Vagina (tissue), 2 donors: ENCODE measurements at regions not wholly inside any gene's neighbourhood (a gene's known extent, or its start where the extent isn't known, plus 50 kb on each side); places are given as distances from the start of the nearest gene placed in this dataset.

Experiments
- DNase-seq, 2 donors: peaks; one replicate each; pipeline ENCODE4 v3.0.0-alpha.2; 2017; ENCODE audit errors: extremely low spot score in 2 of 2
- H3K27ac ChIP-seq: fragments of 200-600 bp; sonication (generic); one replicate; pipeline ENCODE4 v1.5.1; 2019
- H3K27me3 ChIP-seq: fragments of 200-600 bp; sonication (generic); one replicate; pipeline ENCODE4 v1.5.1; 2019
- H3K36me3 ChIP-seq, 2 donors: fragments of 200-600 bp; sonication (generic); one replicate each; pipeline ENCODE4 v1.5.1; 2017 to 2019
- H3K4me1 ChIP-seq: fragments of 200-600 bp; sonication (generic); one replicate; pipeline ENCODE4 v1.5.1; 2019
- H3K4me3 ChIP-seq, 2 donors: fragments of 200-600 bp; sonication (generic); 1 replicate in 1 of 2; 2 replicates in 1 of 2; pipeline ENCODE4 v1.5.1; 2016 to 2019
- H3K9me3 ChIP-seq: fragments of 200-600 bp; sonication (generic); one replicate; pipeline ENCODE4 v1.5.1; 2019
- CTCF ChIP-seq, 3 experiments: fragments of 450-650 bp in 2 of 3; fragments of 200-600 bp in 1 of 3; sonication (generic) in 1 of 3; IDR thresholded peaks; one replicate each; pipeline ENCODE4 v1.5.1; 2017 to 2019; ENCODE audit warnings: antibody characterized with exemption in 3 of 3, mild to moderate bottlenecking in 2 of 3, moderate library complexity in 2 of 3
- POLR2A ChIP-seq, 2 donors: fragments of 450-650 bp; IDR thresholded peaks; one replicate each; pipeline ENCODE4 v1.6.1; 2017; ENCODE audit warnings: antibody characterized with exemption in 2 of 2, mild to moderate bottlenecking in 2 of 2, moderate library complexity in 2 of 2
- POLR2AphosphoS5 ChIP-seq, 2 donors: sonication (generic); formaldehyde crosslinking; IDR thresholded peaks; one replicate each; pipeline ENCODE4 v1.9.0; 2017; ENCODE audit warnings: antibody characterized with exemption in 2 of 2, mild to moderate bottlenecking in 2 of 2, low read depth in 1 of 2; ENCODE audit not compliant: insufficient read depth in 1 of 2
- intact Hi-C: fragments of 100-400 bp; cut with DNase I; formaldehyde crosslinking; loops from one replicate; pipeline ENCODE4 v1.15.1; 2023

- H3K4me3 ChIP-seq = no peak overlapping the region
- no peaks in the 10 kb centered on the region for H3K36me3 ChIP-seq
- no peak overlapping the region for H3K27ac ChIP-seq
- no peaks in the 10 kb centered on the region for H3K9me3 ChIP-seq
- no peak for DNase-seq
- no peak for TF ChIP-seq CTCF (IDR thresholded peaks at IDR 0.05)
- TF ChIP-seq POLR2AphosphoS5 (IDR thresholded peaks at IDR 0.05; ENCODE audit: insufficient read depth in 1 of 2, low read depth in 1 of 2) = no peak
- TF ChIP-seq POLR2A (IDR thresholded peaks at IDR 0.05) = no peak
- intact Hi-C loops = no loop called here
- no peaks in the 10 kb centered on the region for H3K4me1 ChIP-seq
- no peaks in the 10 kb centered on the region for H3K27me3 ChIP-seq
Measured at GRCh38 chr4:97144199-97144598, 999.1 kb downstream of the STPG2 start.

- intact Hi-C loops = no loop called here
- no peak for DNase-seq
- H3K4me1 ChIP-seq = no peaks in the 10 kb centered on the region
- H3K4me3 ChIP-seq = no peak overlapping the region
- H3K36me3 ChIP-seq = no peaks in the 10 kb centered on the region
- no peaks in the 10 kb centered on the region for H3K27me3 ChIP-seq
- H3K9me3 ChIP-seq = no peaks in the 10 kb centered on the region
- H3K27ac ChIP-seq = no peak overlapping the region
- TF ChIP-seq POLR2A (IDR thresholded peaks at IDR 0.05) (no peak), CTCF (IDR thresholded peaks at IDR 0.05) (no peak), POLR2AphosphoS5 (IDR thresholded peaks at IDR 0.05; ENCODE audit: insufficient read depth in 1 of 2, low read depth in 1 of 2) (no peak)
Measured at GRCh38 chr4:97150966-97151365, 992.3 kb downstream of the STPG2 start.

- H3K27me3 ChIP-seq = no peaks in the 10 kb centered on the region
- H3K4me3 ChIP-seq = no peak overlapping the region
- TF ChIP-seq POLR2AphosphoS5 (IDR thresholded peaks at IDR 0.05; ENCODE audit: insufficient read depth in 1 of 2, low read depth in 1 of 2) = no peak
- no peak for TF ChIP-seq POLR2A (IDR thresholded peaks at IDR 0.05)
- TF ChIP-seq CTCF (IDR thresholded peaks at IDR 0.05) = no peak
- intact Hi-C loops = no loop called here
- DNase-seq = no peak
- no peaks in the 10 kb centered on the region for H3K4me1 ChIP-seq
- H3K36me3 ChIP-seq = no peaks in the 10 kb centered on the region
- no peaks in the 10 kb centered on the region for H3K9me3 ChIP-seq
- no peak overlapping the region for H3K27ac ChIP-seq
Measured at GRCh38 chr4:97152149-97152548, 991.1 kb downstream of the STPG2 start.

GRCh38 chr4:97153042-97153441, 990.2 kb downstream of the STPG2 start:
- intact Hi-C loops = no loop called here
- TF ChIP-seq POLR2A (IDR thresholded peaks at IDR 0.05) = no peak
- no peak for TF ChIP-seq POLR2AphosphoS5 (IDR thresholded peaks at IDR 0.05; ENCODE audit: insufficient read depth in 1 of 2, low read depth in 1 of 2)
- TF ChIP-seq CTCF (IDR thresholded peaks at IDR 0.05) = no peak
- Histone ChIP-seq H3K27me3 (no peaks in the 10 kb centered on the region), H3K27ac (no peak overlapping the region), H3K4me3 (no peak overlapping the region), H3K4me1 (no peaks in the 10 kb centered on the region), H3K9me3 (no peaks in the 10 kb centered on the region), H3K36me3 (no peaks in the 10 kb centered on the region)
- no peak for DNase-seq

- no peak overlapping the region for H3K27ac ChIP-seq
- no peaks in the 10 kb centered on the region for H3K4me1 ChIP-seq
- DNase-seq = no peak
- no peaks in the 10 kb centered on the region for H3K27me3 ChIP-seq
- H3K9me3 ChIP-seq = no peaks in the 10 kb centered on the region
- intact Hi-C loops = no loop called here
- no peaks in the 10 kb centered on the region for H3K36me3 ChIP-seq
- TF ChIP-seq POLR2AphosphoS5 (IDR thresholded peaks at IDR 0.05; ENCODE audit: insufficient read depth in 1 of 2, low read depth in 1 of 2) = no peak
- no peak for TF ChIP-seq POLR2A (IDR thresholded peaks at IDR 0.05)
- TF ChIP-seq CTCF (IDR thresholded peaks at IDR 0.05) = no peak
- H3K4me3 ChIP-seq = no peak overlapping the region
Measured at GRCh38 chr4:97159625-97160024, 983.7 kb downstream of the STPG2 start.
